HCT116 (cell line): ENCODE measurements at regions not wholly inside any gene's neighbourhood (a gene's known extent, or its start where the extent isn't known, plus 50 kb on each side); places are given as distances from the start of the nearest gene placed in this dataset.

Experiments
- ATF3 ChIP-seq: IDR thresholded peaks from 2 replicates; pipeline ENCODE4 v1.6.1; 2012
- CBX3 ChIP-seq: IDR thresholded peaks from 2 replicates; pipeline ENCODE4 v1.6.1; 2012; ENCODE audit warnings: low read depth
- EGR1 ChIP-seq: IDR thresholded peaks from 2 replicates; pipeline ENCODE4 v1.6.1; 2012; ENCODE audit warnings: low read depth
- EZH2 ChIP-seq: fragments of 200-600 bp; sonication (generic); IDR thresholded peaks from 2 replicates; pipeline ENCODE4 v1.6.1; 2017; ENCODE audit warnings: antibody characterized with exemption, mixed run types
- EZH2phosphoT487 ChIP-seq: fragments of 200-600 bp; IDR thresholded peaks from 2 replicates; pipeline ENCODE4 v1.6.1; 2018; ENCODE audit warnings: antibody characterized with exemption, borderline replicate concordance
- MAX ChIP-seq: IDR thresholded peaks from 2 replicates; pipeline ENCODE4 v1.6.1; 2012
- POLR2A ChIP-seq: IDR thresholded peaks from 2 replicates; pipeline ENCODE4 v1.7.0; 2011; ENCODE audit warnings: borderline replicate concordance; ENCODE audit not compliant: insufficient read depth, insufficient read length; ENCODE audit errors: extremely low read depth
- POLR2AphosphoS5 ChIP-seq: IDR thresholded peaks from 2 replicates; pipeline ENCODE4 v1.6.1; 2011; ENCODE audit warnings: mild to moderate bottlenecking, low read depth, low read length, moderate library complexity
- SIN3A ChIP-seq: IDR thresholded peaks from 2 replicates; pipeline ENCODE4 v1.6.1; 2012; ENCODE audit warnings: low read depth
- SP1 ChIP-seq: IDR thresholded peaks from 2 replicates; pipeline ENCODE4 v1.6.1; 2012; ENCODE audit warnings: low read depth
- YY1 ChIP-seq: IDR thresholded peaks from 2 replicates; pipeline ENCODE4 v1.6.1; 2011; ENCODE audit warnings: low read length, low read depth, moderate library complexity, mild to moderate bottlenecking; ENCODE audit not compliant: insufficient replicate concordance; ENCODE audit errors: extremely low read depth
- ZBTB33 ChIP-seq: IDR thresholded peaks from 2 replicates; pipeline ENCODE4 v1.6.1; 2011; ENCODE audit warnings: mild to moderate bottlenecking, low read length, moderate library complexity; ENCODE audit not compliant: insufficient replicate concordance; ENCODE audit errors: extremely low read depth
- TF ChIP-seq, protein P1 (sequence below), 3 experiments: fragments of 200-600 bp in 1 of 3; sonication (generic) in 1 of 3; IDR thresholded peaks in 2 of 3; conservative IDR thresholded peaks in 1 of 3; 2 replicates each; pipeline ENCODE4 v1.5.1; 2012 to 2017; ENCODE audit warnings: low read depth in 2 of 3, low read length in 2 of 3, antibody characterized with exemption in 1 of 3, borderline replicate concordance in 1 of 3, control low read depth in 1 of 3, mild to moderate bottlenecking in 1 of 3, mixed read lengths in 1 of 3, mixed run types in 1 of 3, moderate library complexity in 1 of 3; ENCODE audit not compliant: insufficient read depth in 1 of 3

DNA sequence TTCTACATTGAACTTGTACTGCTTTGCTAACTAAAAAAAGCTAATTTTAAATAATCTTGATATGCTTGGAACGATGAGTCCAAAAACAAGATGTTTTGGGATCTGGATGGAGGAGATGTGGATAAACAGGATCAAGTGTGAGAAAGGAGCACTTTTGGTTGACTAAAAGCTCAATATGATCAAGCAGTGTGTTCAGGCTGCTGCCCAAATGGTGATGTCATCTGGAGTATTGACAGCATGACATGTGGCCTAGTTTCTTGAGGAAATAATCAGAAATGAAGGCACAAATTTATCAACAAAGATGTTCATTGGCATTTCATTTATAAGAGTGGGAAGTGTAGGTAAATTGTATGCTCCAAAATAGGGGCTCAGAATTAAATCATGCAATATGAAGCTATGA is 161.2 kb downstream of the SOX2 start:
- no peak for TF ChIP-seq YY1
- TF ChIP-seq MAX: no peak
- TF ChIP-seq, protein P1, sequence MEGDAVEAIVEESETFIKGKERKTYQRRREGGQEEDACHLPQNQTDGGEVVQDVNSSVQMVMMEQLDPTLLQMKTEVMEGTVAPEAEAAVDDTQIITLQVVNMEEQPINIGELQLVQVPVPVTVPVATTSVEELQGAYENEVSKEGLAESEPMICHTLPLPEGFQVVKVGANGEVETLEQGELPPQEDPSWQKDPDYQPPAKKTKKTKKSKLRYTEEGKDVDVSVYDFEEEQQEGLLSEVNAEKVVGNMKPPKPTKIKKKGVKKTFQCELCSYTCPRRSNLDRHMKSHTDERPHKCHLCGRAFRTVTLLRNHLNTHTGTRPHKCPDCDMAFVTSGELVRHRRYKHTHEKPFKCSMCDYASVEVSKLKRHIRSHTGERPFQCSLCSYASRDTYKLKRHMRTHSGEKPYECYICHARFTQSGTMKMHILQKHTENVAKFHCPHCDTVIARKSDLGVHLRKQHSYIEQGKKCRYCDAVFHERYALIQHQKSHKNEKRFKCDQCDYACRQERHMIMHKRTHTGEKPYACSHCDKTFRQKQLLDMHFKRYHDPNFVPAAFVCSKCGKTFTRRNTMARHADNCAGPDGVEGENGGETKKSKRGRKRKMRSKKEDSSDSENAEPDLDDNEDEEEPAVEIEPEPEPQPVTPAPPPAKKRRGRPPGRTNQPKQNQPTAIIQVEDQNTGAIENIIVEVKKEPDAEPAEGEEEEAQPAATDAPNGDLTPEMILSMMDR (IDR thresholded peaks at IDR 0.05 in 2 of 3, conservative IDR thresholded peaks at IDR 0.05 in 1 of 3; ENCODE audit: borderline replicate concordance in 1 of 3, insufficient read depth in 1 of 3, low read depth in 2 of 3, low read length in 2 of 3): no peak
- no peak for TF ChIP-seq ZBTB33
- no peak for TF ChIP-seq POLR2AphosphoS5
- TF ChIP-seq POLR2A: no peak
- no peak for TF ChIP-seq ATF3
- no peak for TF ChIP-seq SP1
- no peak for TF ChIP-seq SIN3A
- TF ChIP-seq EZH2phosphoT487: no peak
- no peak for TF ChIP-seq EGR1
- TF ChIP-seq EZH2: no peak
- TF ChIP-seq CBX3: no peak
